NCI-H226 (cell line): ENCODE measurements at regions not wholly inside any gene's neighbourhood (a gene's known extent, or its start where the extent isn't known, plus 50 kb on each side); places are given as distances from the start of the nearest gene placed in this dataset.

Experiments
- DNase-seq: peaks from one replicate; pipeline ENCODE4 v3.0.0-alpha.2; 2015

DNA sequence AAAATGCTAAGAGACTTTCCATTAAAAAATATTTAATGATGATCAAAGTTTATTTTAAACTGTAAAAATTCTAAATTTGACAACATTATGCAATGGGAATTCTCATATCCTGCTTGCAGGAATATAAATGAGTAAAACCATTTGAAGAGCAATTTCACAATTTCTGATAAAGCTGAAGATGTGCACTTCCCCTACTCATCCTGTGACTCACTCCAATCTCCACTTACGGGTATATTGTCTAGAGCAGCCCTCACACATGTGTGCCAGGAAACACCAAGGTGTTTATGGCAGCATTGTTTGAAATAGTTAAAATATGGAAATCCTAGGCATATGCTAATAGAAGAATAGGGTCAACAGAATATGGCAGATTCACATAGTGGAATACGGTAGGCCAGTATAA is 158.4 kb downstream of the PDHA2 start:
- peak; percentile 78 for DNase-seq

DNA sequence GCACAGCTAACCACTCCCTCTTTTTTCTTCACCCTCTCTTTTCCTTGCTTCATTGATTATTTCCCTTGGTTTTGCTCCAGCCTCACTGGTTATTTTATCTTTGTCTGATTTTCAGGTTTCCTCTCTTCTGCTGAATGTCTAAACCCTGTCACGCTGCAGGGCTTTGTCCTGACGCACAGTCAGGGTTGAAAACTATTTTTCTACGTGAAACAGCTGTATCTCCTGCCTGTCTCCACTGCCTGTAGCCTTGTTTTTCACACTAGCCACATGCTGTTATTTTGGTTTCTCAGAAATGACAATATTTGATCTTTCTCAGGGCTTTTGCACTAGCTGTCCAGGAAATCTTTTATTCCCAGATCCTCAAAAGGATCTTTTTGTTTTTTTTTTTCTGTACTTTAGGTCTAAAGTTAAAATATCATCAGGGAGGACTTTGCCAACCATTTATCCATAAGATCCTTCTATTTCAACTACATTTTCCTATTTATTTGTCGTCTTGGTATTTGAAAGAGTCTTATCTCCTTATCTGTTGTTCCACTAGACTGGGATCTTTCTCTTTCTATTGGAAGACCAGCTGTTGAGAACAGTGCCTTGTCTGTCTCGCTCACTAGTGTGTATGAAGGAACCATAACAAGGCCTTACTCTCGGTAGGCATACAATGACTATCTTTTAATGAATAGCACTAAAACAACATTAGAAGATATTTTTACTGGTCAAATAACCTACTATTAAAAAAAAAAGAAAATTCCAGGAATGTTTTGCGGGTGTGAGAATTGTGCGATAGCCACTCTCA is 164.3 kb downstream of the PDHA2 start:
- DNase-seq, result no peak

DNA sequence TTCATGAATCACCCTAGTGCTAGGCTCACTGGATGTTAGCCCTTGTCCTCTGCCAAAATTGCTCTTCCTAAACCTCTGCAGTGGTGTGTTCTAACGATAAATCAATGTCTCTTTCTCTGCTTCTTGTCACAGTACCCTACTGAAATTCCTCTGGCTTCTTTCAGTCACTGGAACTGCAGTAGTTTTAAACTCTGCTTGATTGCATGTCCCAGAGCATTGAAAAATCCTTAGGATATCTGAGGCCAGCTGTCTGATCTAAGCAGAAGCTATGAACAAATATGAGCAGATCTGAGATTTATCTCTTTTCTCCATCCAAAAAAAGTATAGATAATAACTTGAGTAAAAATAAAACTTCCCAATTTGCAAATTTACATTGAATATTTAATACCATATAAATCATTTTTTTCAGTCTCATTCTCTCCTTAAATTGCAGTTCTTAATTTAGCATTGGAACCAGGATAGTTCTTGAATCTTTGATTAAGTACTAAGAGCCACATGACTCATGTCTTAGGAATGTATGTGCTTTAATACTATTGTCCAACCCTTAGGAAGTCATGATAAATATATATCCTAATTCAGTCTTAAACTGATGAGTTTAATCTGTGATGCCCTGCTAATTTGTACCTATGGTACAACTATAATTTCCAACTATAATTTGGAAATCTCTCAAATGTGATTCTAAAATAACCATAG is 169.7 kb downstream of the PDHA2 start:
- peak; percentile 20 for DNase-seq

DNA sequence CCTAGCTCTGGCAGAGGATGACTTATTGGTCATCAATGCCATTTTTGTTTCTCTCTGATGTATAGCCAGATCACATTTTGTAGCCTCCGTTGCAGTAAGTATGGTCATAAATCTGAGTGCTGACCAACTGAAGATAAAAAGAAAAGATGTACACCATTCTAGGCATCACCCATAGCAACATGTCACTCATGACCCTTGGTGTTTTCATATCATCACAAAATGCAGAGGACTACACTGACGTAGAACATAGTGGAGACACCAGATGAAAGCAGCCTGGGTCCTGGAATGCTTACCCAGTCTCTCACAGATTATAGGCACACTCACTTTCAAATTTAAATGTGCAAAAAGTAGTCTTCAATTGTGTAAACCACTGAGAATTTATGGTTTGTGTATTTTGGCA is 172.8 kb downstream of the PDHA2 start:
- DNase-seq, result no peak

DNA sequence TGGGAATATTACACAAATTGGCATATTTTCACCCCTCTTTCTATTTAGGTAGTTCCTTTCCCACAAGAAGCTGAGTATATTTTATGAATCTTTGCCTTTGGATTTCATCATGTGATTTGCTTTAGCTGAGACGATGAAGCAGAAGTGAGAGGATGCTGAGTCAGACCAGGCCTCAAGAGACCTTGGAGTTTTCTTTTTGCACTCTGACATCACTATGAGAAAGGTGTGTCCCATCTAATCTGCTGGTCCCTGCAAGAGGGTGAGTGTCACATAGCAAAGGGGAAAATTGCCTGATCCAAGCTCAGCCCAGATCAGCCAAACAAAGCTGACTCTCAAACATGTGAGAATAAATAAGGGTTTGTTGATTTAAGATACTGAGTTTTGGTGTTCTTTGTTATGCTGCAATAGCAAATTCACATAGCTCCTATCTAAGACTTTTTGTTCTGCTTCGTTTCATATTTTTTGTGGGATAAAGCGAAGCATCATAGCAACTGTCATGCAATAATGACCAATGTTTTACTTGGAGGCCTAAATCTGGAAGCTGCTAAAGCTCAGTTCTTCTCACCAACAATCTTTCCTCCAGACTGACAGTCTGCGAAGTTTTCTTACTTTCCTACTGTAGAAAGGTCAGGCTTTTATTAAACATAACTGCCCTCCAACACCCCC is 176.9 kb downstream of the PDHA2 start:
- DNase-seq, result peak; percentile 59

DNA sequence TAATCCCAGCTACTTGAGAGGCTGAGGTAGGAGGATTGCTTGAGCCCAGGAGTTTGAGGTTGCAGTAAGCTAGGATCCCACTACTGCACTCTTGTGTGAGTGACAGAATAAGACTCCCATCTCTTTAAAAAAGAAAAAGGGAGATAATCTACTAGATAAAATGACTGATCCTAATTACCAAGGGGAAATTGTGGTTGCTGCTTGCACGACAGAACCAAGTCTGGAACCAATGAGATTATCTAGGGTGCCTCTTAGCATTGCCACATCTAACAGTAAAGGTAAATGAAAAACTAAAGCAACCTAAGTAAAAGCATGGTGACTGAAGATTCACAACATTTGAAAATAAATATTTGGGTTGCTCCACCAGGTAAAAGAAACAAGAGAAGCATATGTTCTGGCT is 185.1 kb downstream of the PDHA2 start:
- no peak for DNase-seq

DNA sequence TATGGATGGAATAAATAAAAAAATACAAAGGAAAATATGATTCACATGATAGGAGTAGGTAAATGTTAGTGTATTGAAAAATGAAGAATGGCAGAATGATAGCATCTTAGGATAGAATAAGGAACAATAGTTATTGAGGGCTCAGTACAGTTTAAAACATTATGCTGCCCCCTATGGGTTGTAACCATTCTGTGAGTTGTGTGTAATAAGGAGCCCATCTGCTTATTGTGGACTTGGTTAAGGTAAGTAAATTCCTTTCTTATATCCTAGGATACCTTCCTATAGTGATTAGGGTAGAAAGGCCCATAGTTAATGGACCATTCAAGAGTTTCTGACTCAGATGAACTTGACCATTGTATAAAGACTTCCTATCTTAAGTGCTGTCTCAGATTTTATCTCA is 195.8 kb downstream of the PDHA2 start:
- no peak for DNase-seq

DNA sequence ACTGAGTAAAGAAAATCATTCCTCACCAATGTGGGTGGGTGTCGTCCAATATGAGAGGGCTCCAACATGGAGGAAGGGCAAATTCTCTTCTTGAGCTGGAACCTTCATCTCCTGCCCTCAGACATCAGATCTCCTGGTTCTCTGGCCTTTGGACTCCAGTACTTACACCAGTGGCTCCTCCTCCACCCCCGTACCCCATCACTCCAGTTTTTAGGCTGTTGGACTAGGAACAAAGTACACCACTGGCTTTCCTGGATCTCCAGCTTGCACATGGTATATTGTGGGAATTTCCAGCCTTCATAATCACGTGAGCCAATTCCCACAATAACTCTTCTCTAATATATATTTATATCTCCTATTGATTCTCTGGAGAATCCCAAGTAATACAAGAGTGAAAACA is 196.9 kb downstream of the PDHA2 start:
- no peak for DNase-seq

DNA sequence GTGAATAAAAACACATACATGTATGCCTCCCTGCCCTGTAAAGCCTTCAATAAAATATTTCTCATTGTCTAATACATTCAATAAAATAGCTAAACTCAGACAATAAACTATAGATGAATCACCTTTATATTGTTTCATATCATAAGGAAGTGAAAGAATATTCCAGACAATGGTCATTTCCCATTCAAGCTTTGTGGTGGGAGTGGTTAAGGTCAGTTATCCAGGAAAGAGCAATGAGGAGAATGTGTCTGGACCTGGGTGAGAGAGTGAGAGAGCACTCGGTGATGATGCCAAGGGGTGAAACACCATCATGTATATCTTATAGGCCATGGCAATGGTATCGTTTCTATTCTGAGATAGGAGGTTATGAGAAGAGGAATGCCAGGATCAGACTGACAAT is 197.8 kb downstream of the PDHA2 start:
- no peak for DNase-seq

DNA sequence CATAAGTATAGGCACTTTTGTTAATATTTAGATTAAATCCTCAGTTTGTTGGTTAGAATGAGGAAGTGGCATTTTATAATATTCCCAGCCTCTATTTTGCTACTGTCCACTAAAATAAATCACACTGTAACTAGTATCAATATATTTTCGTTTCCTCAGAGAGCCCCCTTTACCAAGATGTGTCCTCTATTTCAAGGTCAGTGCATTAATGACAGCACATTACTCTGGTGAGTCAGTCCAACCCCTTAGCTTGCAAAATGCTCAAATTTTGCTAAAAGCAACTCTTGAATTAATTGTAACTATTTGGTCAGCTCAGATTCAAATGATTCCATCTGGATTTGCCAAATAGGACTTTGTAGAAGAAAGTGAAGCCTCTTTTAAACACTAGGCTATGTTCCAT is 199.3 kb downstream of the PDHA2 start:
- no peak for DNase-seq

DNA sequence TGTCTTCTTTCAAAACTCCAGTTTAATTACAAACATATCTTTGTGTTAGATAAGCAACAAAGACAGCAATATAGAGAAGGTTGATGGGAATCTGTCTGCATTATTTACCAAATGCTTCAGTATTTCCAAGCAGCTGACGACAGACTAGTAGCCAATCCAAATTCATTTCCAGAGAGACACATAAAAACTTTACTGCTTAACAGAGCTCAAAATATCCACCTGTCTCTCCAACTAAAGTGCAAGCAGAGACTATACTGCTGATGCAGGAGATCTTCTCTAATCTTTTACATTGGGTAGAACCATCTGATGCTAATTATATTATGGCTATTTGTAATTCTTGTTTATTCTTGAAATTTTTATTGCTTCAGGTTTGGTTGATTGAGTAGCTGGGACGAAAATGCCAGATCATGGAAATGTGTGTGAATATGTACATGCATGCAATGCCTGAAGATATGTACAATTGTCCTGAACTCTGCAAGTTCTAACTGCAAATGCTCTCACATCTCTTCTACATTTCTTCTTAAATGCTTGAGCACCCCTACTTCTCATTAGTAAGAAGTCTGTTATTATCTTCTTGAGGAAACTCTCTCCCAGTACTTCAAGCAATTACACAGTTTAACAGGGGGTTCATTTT is 200.0 kb downstream of the PDHA2 start:
- DNase-seq, result no peak

DNA sequence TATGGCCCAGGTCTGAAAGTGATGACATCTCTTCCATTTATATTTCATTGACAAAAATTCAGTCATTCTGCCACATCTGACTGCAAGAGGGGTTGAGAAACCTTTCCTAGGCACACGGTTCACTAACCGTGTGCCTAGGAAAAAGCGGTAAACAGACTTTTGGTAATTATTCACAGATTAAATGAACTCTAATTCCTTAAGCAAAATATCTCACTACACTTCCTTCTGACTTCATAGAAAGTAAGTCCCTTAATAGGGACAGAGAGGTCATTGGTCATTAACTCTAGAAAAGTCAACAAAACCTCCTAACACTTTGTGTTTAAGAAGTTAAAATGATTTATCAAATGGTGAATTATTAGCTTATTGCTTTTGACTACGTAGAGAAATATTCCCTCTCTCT is 205.1 kb downstream of the PDHA2 start:
- DNase-seq, result no peak

DNA sequence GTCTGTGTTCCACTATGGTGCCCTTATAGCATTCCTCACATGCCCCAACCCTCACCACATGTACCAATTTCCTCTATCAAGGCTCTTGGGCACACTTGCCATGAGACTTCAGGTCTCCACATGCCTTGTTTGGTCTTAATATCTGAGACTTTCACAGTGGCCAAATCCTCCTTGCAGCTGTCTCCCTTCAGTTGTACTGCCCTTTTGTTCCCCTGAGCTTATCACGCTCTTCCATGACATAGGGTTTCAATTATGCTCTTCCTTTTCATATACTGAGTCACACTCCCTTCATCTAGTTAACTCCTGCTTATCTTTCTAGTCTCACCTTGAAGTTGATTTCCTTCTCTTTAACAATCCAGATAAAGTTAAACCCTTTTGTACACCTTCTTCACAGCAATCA is 212.9 kb downstream of the PDHA2 start:
- peak; percentile 9 for DNase-seq

DNA sequence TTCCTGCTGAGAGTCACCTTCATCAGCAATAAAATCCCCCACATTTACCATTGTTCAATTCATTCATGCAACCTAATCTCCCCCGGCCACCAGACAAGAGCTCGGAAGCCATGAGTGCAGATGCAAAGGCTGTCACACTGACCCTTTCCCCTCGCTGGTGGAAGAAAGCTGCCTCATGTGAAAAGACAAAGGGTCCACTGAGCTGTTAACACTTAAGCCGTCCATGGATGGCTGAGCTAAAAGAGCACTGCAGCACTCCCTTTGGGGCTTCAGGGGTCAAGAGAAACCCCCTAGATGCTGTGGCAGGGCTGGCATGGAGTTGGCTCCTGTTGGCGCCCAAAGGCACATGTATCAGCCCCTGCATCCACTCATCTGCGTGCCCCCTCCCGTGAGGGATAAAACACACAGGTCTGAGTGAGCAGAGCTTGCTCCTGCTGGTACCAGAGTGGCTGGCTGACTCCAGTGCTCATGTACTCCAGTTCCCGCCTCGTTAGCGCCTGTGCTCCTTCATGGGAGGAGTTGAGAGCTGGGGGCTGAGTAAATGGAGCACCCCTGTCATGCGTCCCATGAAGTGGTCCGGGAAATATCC is 216.5 kb downstream of the PDHA2 start:
- DNase-seq, result no peak

DNA sequence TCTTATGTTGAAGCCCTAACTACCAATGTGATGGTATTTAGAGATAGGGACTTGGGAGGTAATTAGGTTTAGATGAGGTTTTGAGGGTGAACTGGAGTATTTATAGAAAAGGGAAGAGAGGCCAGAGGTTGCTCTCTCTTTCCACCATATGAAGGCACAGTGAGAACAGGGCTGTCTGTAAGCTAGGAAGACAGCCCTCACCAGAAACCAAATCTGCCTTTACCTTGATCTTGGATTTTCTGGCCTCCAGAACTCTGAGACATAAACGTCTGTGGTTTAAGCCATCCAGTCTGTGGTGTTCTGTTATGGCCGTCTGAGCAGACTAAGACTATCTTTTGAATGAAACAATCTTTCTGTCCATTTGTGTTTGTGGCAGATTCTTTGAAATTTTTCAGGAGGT is 223.7 kb downstream of the PDHA2 start:
- no peak for DNase-seq

DNA sequence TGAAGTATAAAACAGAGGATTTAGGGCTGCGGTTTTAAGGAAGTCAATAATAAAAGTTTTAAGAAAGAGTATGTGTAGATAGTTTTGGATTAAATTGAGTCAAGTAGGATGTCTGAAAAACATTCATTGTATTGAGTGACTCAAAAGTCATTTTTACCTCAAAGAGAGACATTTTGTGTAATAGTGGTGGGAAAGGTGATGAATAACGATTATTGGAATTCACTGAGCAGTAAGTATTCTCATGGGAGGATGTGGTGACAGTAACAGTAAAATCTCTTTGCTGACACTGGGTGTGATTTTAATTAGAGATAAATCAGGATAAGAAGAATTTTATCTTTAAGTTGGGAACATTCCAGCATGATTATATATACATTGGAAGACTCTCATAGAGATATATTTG is 233.6 kb downstream of the PDHA2 start:
- DNase-seq, result no peak

DNA sequence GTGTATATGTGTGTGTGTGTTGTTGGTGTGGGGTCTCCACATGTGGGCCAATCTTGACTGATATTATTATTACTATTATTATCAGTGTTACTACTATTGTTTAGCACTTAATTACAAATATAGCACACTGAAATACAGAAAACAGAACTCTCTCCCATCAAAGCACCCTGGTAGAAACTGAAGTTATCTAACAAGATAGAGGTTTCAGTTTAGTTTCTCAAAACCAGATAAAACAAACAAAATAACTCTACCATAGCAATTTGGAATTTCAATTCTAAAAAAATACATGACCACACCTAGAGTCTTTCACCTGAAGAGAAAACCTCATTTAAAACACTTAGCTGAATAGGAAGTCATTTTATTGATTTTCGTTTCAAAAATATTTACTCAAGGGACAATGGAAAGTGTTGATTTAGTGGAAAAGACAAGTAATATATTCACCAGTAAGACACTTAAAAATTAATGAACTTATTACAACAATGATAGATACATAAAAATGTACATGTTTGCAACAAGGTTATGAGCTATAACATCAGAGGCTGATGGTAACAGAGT is 252.3 kb downstream of the PDHA2 start:
- no peak for DNase-seq

DNA sequence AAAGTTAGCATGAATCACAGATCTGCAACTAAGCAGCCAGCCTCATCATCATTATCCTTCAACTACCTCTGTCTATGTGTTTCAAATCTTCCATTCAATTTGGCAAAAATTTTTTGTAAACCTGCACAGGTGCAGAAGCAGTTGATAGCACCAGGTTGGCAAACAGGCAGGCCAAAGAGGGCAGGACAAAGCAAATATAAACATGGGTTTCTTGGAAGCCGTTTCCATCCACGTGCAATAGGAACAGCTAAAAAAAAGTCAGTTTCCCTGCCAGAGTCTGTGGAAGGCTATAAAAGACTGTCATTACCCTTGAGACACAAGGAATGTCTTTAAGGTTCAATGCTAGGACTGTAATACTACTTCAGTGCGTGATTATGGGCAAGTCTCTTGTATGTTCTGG is 253.2 kb downstream of the PDHA2 start:
- no peak for DNase-seq

DNA sequence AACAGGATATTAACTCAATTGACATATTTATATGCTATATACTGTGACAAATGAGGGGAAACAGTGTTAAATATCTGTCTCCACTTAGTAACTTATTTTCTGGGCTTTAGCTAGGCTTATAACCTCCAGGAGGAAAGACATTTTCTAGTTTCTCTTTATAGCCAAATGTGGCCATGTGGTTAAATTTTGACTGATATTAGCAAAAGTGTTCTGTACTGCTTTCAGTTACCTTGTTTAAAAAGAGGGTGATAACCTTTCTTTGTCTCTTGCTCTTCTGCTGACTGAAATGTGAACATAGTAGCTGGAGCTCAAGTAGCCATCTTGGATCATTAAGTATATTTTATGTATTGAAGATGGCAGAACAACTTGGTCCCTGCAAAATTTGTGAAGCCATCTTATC is 253.7 kb downstream of the PDHA2 start:
- DNase-seq, result no peak

DNA sequence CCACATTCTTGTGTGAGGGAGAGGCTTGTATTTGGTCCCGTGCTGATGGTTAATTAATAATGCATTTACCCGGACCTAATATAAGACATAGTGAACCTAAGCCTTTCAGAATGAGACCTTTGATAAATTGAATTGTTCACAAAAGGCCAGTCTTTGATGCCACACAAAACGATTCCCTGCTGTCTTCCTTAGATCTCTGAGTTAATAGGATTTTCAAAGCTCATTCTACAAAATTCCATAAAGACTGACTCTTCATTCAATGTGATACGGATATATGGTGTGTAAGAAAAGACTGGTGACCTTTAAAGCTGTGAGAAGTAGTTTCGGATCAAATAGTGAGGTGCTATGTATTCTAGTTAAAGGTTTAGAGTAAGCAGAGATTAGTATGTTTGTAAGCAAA is 254.3 kb downstream of the PDHA2 start:
- no peak for DNase-seq

DNA sequence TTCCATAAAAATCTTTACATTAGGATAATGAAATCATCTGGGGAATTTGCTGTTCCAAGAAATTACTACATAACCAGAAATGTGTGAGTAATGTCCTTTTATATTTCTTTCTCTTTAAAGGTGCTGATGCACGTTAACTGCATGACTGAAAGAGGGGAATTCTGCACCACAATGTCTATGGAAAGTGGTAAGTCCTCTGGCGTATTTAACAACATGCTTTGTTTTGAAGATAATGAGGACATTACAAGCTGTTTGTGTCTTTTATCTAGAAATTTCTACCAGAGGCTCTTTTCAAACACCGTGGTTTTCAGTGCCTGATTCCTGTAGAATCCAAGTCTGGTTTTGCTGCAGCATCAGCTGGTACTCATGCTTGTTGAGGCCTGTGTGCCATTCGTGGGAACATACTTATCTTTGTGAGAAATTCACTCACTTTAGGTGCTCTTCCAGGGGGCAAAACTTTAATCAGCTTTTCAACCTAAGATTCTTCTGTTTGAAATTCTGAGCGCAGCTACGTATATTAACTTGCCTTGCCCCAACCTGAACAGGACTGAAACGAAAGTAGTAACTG is 257.2 kb downstream of the PDHA2 start:
- peak; percentile 56 for DNase-seq

DNA sequence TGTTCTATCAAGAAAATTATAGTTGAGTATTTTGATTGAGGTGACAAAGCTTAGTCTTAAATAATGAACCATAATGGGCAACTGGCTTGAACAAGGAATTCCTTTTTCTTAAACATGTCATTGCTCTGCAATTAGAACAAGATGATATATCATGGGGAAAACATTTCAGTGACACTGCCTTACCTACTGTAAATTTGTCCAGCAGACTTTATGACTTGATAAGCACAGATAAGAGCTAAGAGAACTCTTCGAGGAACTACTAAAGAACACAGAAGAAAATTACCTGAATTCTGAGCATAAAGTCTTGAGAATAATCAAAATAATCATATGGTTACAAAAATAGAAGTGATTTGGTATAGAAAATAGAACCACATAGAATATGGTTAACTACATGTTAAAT is 257.8 kb downstream of the PDHA2 start:
- no peak for DNase-seq

DNA sequence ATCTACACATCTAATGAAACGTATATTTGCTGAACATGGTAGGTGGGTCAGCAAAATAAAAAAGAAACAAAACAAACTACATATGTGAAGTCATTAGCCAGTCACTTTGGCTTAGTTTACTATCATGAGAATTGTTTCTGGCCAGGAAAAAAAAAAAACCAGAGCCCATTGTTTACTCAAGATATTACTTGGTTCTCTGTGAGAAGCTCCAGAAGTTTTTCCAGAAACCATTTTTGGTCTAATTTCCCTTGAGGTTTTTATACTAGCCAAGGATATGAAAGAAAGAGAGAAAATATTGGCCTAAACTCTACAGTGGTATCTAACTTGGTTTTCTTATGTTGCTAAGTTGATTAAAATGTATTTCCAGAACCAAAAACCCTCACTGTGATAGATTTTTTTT is 259.1 kb downstream of the PDHA2 start:
- no peak for DNase-seq
